ENCODE measurements at regions not wholly inside any gene's neighbourhood (a gene's known extent, or its start where the extent isn't known, plus 50 kb on each side); places are given as distances from the start of the nearest gene placed in this dataset.
A peak's percentile ranks its signal among the peaks of the same experiment; 100 is the strongest.
"Not testable (repeated sequence)": the region's sequence is repeated elsewhere in the genome, so short reads cannot be mapped to it uniquely, and the experiment has no call there.

DNA sequence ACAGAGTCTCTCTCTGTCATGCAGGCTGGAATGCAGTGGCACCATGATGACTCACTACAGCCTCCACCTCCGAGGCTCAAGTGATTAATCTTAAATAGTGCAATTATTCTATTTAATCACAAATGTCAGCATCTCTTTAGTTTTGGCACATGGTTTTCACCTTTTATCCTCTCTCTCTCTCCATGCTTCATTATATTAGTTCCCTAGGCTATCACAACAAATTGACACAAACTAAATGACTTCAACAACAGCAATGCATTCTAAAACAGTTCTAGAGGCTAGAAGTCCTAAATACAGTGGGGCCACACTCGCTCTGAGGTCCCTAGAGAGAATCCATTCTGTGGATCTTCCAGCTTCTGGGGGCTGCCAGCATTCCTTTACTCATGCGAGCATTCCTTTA lies 178.2 kb upstream of the ZNG1F start:
- not testable (repeated sequence) for DNase-seq

DNA sequence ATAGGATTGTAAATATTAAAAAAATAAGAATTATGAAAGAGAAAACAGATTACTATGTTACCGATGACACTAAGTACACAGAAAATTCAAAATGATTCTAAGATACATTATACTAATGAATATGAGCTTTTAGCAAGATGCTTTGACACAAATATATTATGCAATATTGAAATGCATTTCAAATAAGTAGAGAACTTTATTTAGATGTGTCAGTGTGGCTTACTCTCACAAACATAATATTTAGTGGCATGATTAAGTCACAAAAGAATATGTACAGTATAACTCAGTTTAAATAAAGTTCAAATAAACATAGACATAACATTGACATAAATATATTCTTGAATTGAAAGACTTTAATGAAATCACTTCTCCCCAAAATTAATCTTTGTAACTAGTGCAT lies 172.7 kb upstream of the ZNG1F start:
- not testable (repeated sequence) for DNase-seq

DNA sequence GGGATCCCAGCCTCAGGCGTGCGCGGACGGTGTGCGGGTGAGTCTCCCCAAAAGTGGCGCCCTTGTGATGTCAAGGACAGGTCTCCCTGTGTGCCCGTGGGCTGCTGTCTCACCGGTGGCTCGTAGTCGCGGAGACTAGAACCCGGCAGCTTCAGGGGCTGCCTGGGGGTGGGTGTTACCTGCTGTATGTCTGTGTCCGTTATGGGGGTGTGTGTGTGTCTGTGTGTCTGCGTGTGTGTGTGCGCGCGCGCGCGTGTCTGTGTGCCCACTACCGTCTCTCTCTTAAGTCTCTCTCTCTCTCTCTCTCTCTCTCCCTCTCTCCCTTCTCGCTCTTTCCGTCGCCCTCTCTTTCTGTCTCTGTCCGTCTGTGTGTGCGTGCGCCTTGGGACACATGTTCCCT lies 170.0 kb upstream of the ZNG1F start:
- peak; percentile 0 for DNase-seq

- DNase-seq = peak; percentile 3
These were observed 169.6 kb upstream of the ZNG1F start for GRCh38 chr9:41358682-41359081.

GRCh38 chr9:41357918-41358404 lies 168.8 kb upstream of the ZNG1F start:
- DNase-seq = not testable (repeated sequence)

GRCh38 chr9:41357350-41357748 lies 168.2 kb upstream of the ZNG1F start:
- DNase-seq = not testable (repeated sequence)

DNA sequence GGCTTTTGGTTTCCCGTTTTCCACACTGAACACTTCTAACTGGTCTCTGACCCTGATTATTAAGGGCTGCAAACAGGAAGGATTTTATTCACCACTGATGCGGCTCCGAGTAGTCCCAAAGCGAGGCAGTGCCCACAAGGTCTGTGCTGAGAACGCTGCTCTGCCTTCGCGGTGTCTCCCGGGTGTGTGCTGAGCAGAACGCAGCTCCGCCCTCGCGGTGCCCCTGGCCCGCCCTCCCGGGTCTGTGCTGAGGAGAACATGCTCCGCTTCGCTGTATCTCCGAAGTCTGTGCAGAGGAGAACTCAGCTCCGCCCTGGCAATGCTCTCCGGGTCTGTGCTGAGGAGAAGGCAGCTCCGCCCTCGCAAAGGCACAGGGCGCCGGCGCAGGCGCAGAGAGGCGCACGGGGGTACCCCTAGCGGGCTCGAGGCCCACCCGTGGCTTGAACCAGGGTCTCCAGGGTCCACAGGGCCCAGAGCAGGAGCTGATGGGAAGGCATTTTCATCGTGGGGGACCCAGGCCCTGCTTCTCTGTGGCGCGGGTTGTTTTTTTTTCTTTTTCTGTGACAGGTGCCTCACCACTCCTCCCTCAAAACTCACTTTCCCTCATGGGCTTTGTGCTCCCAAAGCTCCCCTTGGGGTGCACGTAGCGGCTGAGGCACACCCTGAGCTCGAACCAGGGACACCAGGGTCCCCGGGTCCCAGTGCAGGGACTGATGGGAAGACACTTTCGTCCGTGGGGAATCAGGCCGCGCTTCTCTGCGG lies 167.7 kb upstream of the ZNG1F start:
- DNase-seq = not testable (repeated sequence)

DNA sequence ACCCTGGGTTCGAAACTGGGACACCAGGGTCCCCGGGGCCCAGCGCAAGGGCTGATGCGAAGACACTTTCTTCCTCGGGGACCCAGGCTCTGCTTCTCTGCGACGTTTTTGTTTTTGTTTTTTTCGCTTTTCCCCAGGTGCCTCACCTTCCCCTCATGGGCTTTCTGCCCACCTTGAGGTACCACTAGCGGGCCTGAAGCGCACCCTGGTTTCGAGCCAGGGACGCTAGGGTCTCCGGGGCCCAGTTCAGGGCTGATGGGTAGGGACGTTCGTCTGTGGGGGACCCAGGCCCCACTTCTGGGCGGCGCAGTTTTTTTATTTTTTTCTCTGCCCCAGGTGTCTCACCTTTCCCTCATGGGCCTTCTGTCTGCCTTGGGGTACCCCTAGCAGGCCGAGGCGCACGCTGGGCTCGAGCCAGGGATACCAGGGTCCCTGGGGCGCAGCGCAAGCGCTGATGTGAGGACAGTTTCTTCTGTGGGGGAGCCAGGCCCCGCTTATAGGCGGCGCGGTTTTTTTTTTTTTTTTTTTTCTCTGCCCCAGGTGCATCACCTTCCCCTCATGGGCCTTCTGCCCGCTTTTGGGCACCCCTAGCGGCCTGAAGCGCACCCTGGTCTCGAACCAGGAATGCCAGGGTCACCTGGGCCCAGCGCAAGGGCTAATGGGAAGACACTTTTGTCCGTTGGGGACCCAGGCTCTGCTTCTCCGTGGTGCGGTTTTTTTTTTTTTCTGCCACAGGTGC lies 166.8 kb upstream of the ZNG1F start:
- not testable (repeated sequence) for DNase-seq

DNA sequence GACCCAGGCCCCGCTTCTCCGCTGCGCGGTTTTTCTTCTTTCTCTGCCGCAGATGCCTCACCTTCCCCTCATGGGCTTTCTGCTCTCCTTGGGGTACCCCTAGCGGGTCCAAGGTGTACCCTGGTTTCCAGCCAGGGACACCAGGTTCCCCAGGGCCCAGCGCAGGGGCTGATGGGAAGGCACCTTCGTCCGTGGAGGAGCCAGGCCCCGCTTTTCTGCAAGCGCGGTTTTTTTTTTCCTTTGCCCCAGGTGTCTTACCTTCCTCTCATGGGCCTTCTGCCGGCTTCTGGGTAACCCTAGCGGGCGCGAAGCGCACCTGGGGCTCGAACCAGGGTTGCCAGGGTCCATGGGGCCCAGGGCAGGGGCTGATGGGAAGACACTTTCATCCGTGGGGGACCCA lies 165.9 kb upstream of the ZNG1F start:
- DNase-seq = not testable (repeated sequence)

- DNase-seq = not testable (repeated sequence)
These were observed 165.2 kb upstream of the ZNG1F start for GRCh38 chr9:41354060-41354934.

GRCh38 chr9:41353026-41353425 lies 163.9 kb upstream of the ZNG1F start:
- not testable (repeated sequence) for DNase-seq

GRCh38 chr9:41352390-41352789 lies 163.3 kb upstream of the ZNG1F start:
- DNase-seq = not testable (repeated sequence)

DNA sequence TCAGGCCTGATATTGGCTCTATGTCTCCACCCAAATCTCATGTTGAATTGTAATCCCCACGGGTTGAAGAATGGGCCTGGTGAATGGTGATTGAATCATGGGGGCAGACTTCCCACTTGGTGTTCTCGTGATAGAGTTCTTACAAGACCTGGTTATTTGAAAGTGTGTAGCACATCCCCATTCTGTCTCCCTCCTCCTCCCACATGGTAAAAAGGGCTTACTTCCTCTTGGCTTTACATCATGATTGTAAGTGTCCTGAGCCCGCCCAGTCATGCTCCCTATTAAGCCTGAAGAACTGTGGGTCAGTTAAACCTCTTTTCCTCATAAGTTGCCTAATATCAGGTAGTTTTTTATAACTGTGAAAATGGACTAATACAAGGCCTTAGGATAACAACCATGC lies 158.8 kb upstream of the ZNG1F start:
- not testable (repeated sequence) for DNase-seq

DNA sequence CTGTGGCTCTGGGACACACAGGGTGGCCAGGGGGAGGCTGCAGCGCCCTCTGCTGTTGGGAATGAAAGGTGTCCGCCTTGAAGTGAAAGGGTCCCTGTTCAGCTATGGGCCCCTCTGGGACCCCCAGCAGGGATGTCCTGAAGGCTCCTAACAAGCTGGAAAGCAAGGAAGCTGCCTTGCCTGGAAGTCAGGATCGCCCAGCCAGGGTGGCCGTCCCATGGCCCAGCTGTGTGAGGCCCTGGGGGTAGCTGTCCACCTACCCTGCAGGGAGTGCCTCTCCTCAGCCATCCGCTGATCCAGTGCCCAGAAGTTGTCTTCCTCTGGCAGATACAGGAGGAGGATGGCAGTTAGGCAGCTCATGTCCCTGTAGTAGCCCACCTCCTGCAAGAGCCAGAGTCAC lies 143.4 kb upstream of the ZNG1F start:
- not testable (repeated sequence) for DNase-seq

GRCh38 chr9:41321277-41321676 lies 132.2 kb upstream of the ZNG1F start:
- not testable (repeated sequence) for DNase-seq

DNA sequence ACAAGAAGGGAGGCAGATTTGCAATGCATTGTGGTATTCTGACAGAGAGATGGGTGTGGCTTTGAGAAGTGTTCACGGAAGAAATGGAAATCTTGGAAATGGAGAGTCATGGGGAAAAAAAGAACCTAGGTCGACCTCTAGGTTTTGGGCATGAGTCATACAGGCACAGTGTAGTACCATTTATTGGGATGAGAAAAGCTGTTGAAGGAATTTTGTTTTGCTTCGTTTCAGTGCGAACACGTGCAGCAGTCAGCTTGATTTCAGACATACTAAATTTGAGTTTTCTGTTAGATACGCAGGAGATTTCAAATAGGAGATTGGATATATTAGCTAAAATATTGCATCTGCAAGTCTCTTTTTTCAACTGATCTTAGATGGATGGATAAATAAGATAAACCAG lies 119.8 kb upstream of the ZNG1F start:
- not testable (repeated sequence) for DNase-seq

GRCh38 chr9:41285744-41286143 lies 96.6 kb upstream of the ZNG1F start:
- not testable (repeated sequence) for DNase-seq

GRCh38 chr9:41280299-41281238 lies 91.5 kb upstream of the ZNG1F start:
- not testable (repeated sequence) for DNase-seq

DNA sequence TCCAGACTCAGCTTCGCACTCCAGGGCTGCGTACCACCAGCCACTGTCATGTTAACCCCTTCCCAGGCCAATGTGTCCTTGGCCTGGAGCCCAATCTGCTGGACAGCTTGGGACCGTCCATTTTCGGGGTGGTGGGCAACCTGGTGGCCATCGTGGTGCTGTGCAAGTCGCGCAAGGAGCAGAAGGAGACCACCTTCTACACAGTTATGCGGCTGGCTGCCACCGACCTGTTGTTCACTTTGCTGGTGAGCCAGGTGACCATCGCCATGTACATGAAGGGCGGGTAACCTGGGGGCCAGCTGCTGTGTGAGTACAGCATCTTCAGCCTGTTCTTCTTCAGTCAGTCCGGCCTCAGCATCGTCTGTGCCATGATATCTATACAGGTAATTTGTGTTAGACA lies 90.3 kb upstream of the ZNG1F start:
- not testable (repeated sequence) for DNase-seq

DNA sequence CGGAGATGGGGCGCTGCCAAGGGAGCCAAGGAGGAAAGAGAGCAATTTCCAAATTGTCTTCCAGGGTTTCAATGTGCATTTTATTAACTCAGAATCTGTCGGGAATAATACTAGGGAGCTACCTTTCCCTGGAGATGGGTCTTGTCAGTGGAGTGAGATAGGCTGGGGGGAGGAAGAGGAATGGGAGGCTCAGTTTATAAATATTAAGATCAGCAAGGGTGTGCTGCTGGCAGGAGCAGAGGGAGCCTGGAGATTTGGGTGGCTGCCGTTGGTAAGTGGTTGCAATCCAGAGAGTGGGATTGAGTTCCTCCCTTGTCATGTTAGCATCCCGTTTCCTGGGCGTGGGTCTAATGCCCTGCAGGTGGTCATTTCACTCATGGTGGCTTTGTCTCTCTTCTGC lies 89.9 kb upstream of the ZNG1F start:
- DNase-seq = not testable (repeated sequence)

GRCh38 chr9:41273549-41274267 lies 84.6 kb upstream of the ZNG1F start:
- DNase-seq = not testable (repeated sequence)
